ENCODE measurements at regions not wholly inside any gene's neighbourhood (a gene's known extent, or its start where the extent isn't known, plus 50 kb on each side); places are given as distances from the start of the nearest gene placed in this dataset.

DNA sequence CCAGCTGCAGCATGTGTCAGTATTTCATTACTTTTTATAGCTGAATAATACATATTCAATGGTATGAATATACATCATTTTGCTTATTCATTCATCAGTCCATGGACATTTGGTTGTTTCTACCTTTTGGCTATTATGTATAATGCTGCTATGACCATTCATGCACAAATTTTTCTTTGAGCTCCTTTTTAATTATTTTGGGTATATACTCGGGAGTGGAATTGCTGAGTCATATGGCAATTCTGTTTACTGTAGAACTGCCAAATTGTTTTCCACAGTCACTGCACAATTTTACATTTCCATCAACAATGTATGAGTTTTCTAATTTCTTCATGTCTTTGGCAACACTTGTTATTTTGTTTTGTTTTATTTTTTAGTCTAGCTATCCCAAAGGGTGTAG is 405.9 kb upstream of the PITX2 start:
- DNase-seq: no peak
- no peak overlapping the region for H3K4me3 ChIP-seq
- intact Hi-C loops (cut with DNase I): no loop called here
- H3K9me3 ChIP-seq (replicated peaks in 1 of 3): no peaks in the 10 kb centered on the region
- no peaks in the 10 kb centered on the region for H3K27me3 ChIP-seq
- WGBS, 4 donors: 38 to 75% (median 60%) methylated on average over 1 of the region's 1 CpG
- TF ChIP-seq, protein P1, sequence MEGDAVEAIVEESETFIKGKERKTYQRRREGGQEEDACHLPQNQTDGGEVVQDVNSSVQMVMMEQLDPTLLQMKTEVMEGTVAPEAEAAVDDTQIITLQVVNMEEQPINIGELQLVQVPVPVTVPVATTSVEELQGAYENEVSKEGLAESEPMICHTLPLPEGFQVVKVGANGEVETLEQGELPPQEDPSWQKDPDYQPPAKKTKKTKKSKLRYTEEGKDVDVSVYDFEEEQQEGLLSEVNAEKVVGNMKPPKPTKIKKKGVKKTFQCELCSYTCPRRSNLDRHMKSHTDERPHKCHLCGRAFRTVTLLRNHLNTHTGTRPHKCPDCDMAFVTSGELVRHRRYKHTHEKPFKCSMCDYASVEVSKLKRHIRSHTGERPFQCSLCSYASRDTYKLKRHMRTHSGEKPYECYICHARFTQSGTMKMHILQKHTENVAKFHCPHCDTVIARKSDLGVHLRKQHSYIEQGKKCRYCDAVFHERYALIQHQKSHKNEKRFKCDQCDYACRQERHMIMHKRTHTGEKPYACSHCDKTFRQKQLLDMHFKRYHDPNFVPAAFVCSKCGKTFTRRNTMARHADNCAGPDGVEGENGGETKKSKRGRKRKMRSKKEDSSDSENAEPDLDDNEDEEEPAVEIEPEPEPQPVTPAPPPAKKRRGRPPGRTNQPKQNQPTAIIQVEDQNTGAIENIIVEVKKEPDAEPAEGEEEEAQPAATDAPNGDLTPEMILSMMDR (IDR thresholded peaks at IDR 0.05): no peak
- no peak for TF ChIP-seq POLR2A (IDR thresholded peaks at IDR 0.05)
- no peaks in the 10 kb centered on the region for H3K36me3 ChIP-seq (replicated peaks in 1 of 2)
- H3K27ac ChIP-seq: no peak overlapping the region
- no peaks in the 10 kb centered on the region for H3K4me1 ChIP-seq (replicated peaks in 1 of 2)

DNA sequence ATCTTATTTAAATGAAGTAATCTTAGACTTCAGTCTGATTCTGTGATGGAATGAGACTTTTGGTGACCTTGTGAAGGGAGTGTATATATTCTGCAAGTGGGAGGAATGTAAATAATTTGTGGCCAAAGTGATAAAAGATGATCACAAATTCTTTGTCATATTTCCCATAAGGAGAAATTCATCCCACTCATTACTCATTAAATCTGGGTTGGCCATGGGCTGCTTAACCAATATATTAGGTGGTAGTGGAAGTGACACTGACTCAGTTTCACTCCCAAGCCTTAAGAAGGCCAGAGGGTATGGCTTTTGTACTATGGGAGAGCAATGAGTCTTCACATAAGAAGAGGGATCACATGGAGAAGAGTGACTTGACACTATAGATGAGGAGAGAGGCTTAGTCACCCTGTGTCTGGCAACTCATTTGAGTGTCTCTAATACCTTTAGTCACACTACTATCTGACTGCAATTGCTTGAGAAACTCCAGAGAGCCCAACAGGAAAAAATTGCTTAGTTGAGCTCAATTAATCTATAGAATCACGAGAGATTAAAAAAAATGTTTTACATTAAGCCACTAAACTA is 408.2 kb upstream of the PITX2 start:
- WGBS, 4 donors: 58 to 62% (median 60%) methylated on average over 1 of the region's 1 CpG
- H3K36me3 ChIP-seq (replicated peaks in 1 of 2): no peaks in the 10 kb centered on the region
- intact Hi-C loops (cut with DNase I): no loop called here

DNA sequence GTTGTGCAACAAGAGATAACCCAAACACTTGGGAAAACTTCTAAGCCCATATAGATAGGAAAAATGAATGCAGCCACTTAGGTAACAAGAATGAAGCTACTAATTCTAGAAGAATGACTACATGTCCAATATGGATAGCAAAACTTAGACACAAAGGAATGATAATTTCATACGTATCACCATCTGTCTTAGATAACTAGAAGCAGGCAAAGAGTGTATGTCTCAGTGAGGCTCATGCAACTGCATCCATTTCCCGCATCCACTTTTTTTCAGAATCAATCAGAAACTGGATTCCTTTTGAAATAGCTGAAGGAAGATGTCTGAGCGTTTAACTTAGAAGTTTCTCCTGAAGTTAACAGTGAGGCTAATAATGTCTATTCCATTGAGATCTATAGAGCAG is 408.7 kb upstream of the PITX2 start:
- TF ChIP-seq, protein P1 (IDR thresholded peaks at IDR 0.05): no peak
- TF ChIP-seq POLR2A (IDR thresholded peaks at IDR 0.05): no peak
- no peak for DNase-seq
- no peaks in the 10 kb centered on the region for H3K9me3 ChIP-seq (replicated peaks in 1 of 3)
- intact Hi-C loops (cut with DNase I): no loop called here
- H3K4me1 ChIP-seq (replicated peaks in 1 of 2): no peaks in the 10 kb centered on the region
- H3K27ac ChIP-seq: no peak overlapping the region
- WGBS, 4 donors: 76 to 91% (median 79%) methylated on average over 3 of the region's 3 CpGs
- H3K27me3 ChIP-seq: no peaks in the 10 kb centered on the region
- H3K36me3 ChIP-seq (replicated peaks in 1 of 2): no peaks in the 10 kb centered on the region
- H3K4me3 ChIP-seq: no peak overlapping the region

More for the DNA sequence above, 408.2 kb upstream of the PITX2 start:
- H3K4me3 ChIP-seq: no peak overlapping the region
- H3K27ac ChIP-seq: no peak overlapping the region
- H3K4me1 ChIP-seq (replicated peaks in 1 of 2): no peaks in the 10 kb centered on the region
- DNase-seq: no peak
- H3K9me3 ChIP-seq (replicated peaks in 1 of 3): no peaks in the 10 kb centered on the region
- TF ChIP-seq, protein P1 (IDR thresholded peaks at IDR 0.05): no peak
- no peak for TF ChIP-seq POLR2A (IDR thresholded peaks at IDR 0.05)
- H3K27me3 ChIP-seq: no peaks in the 10 kb centered on the region

DNA sequence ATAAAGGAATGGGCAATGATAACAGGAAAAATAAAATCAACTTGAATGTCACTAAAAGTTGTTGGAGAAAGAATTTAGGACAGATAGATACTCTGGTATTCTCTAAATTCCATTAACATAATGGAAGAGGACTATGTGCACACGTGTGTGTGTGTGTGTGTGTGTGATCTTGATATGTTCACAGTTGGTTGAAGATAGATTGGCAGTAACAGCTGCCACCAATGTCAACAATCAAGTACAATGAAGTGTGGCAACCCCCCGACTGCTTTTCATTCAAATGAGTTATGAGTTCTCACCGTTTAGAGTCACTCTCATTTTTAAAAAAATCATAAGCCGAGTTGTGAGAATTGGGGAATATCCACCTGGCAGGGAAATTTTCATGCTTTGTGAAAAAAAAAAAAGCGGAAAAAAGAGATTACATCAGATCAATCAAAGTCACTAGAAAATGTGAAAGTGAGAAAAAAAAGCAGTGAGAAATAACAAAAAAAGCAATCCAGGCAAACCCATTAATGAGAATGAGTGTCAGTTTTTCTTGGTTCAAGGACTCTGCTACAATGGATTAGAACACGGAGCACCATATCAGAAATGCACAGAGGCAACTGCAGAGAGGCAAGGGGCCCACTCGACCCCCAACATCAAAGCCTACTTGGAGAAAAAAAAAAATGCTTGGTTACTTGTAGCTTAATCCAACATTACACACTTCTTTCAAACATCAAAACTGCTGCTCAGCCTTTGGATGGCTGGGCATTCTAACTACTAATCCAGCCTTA is 414.9 kb upstream of the PITX2 start:
- TF ChIP-seq, protein P1 (IDR thresholded peaks at IDR 0.05): no peak
- no peak for TF ChIP-seq POLR2A (IDR thresholded peaks at IDR 0.05)
- no peak for DNase-seq
- Histone ChIP-seq H3K9me3 (replicated peaks in 1 of 3) (no peaks in the 10 kb centered on the region), H3K27me3 (no peaks in the 10 kb centered on the region), H3K4me3 (no peak overlapping the region), H3K27ac (no peak overlapping the region), H3K4me1 (replicated peaks in 1 of 2) (no peaks in the 10 kb centered on the region), H3K36me3 (replicated peaks in 1 of 2) (no peaks in the 10 kb centered on the region)
- WGBS, 4 donors: 27 to 37% (median 29%) methylated on average over 7 of the region's 7 CpGs
- intact Hi-C loops (cut with DNase I): no loop called here
